ENCODE measurements at regions not wholly inside any gene's neighbourhood (a gene's known extent, or its start where the extent isn't known, plus 50 kb on each side); places are given as distances from the start of the nearest gene placed in this dataset.

GRCh38 chr13:75160984-75161383, 321.0 kb downstream of the TBC1D4 start:
- DNase-seq (ENCODE audit: low spot score) = no peak
- no peaks in the 10 kb centered on the region for H3K27me3 ChIP-seq (replicated peaks; ENCODE audit: insufficient read depth, low read depth, low read length, poor library complexity)
- TF ChIP-seq CTCF (conservative IDR thresholded peaks at IDR 0.05; ENCODE audit: low read depth, low read length) (no peak), EZH2 (IDR thresholded peaks at IDR 0.05; ENCODE audit: borderline replicate concordance, low read depth, low read length, poor library complexity, severe bottlenecking) (no peak)
- ChIA-PET CTCF (no interaction called here), POLR2A (ENCODE audit: low non-redundant PET) (no interaction called here)
- intact Hi-C loops (cut with micrococcal nuclease; ENCODE audit: unreplicated experiment) = no loop called here
- no peaks in the 10 kb centered on the region for H3K36me3 ChIP-seq (ENCODE audit: insufficient read depth, low read length, poor library complexity, severe bottlenecking)
- BruUV-seq (replicated peaks) = no TSS peak
- H3K9me3 ChIP-seq (ENCODE audit: low read depth, low read length, poor library complexity, severe bottlenecking) = no peaks in the 10 kb centered on the region
- no peak overlapping the region for H3K27ac ChIP-seq (ENCODE audit: low read depth, low read length, poor library complexity, severe bottlenecking)
- no peak overlapping the region for H3K4me3 ChIP-seq (ENCODE audit: low read depth, low read length, poor library complexity, severe bottlenecking)
- no peaks in the 10 kb centered on the region for H3K4me1 ChIP-seq (ENCODE audit: insufficient read depth, low read length, poor library complexity, severe bottlenecking)

GRCh38 chr13:75154331-75154730, 327.6 kb downstream of the TBC1D4 start:
- no peak for TF ChIP-seq EZH2 (IDR thresholded peaks at IDR 0.05; ENCODE audit: borderline replicate concordance, low read depth, low read length, poor library complexity, severe bottlenecking)
- TF ChIP-seq CTCF (conservative IDR thresholded peaks at IDR 0.05; ENCODE audit: low read depth, low read length) = no peak
- ChIA-PET CTCF (no interaction called here), POLR2A (ENCODE audit: low non-redundant PET) (no interaction called here)
- H3K27ac ChIP-seq (ENCODE audit: low read depth, low read length, poor library complexity, severe bottlenecking) = no peak overlapping the region
- H3K4me1 ChIP-seq (ENCODE audit: insufficient read depth, low read length, poor library complexity, severe bottlenecking) = no peaks in the 10 kb centered on the region
- DNase-seq (ENCODE audit: low spot score) = no peak
- H3K36me3 ChIP-seq (ENCODE audit: insufficient read depth, low read length, poor library complexity, severe bottlenecking) = no peaks in the 10 kb centered on the region
- intact Hi-C loops (cut with micrococcal nuclease; ENCODE audit: unreplicated experiment) = no loop called here
- H3K9me3 ChIP-seq (ENCODE audit: low read depth, low read length, poor library complexity, severe bottlenecking) = no peaks in the 10 kb centered on the region
- no TSS peak for BruUV-seq (replicated peaks)
- no peak overlapping the region for H3K4me3 ChIP-seq (ENCODE audit: low read depth, low read length, poor library complexity, severe bottlenecking)
- H3K27me3 ChIP-seq (replicated peaks; ENCODE audit: insufficient read depth, low read depth, low read length, poor library complexity) = no peaks in the 10 kb centered on the region

GRCh38 chr13:75153834-75154233, 328.1 kb downstream of the TBC1D4 start:
- no peak for DNase-seq (ENCODE audit: low spot score)
- no peaks in the 10 kb centered on the region for H3K36me3 ChIP-seq (ENCODE audit: insufficient read depth, low read length, poor library complexity, severe bottlenecking)
- H3K27ac ChIP-seq (ENCODE audit: low read depth, low read length, poor library complexity, severe bottlenecking) = no peak overlapping the region
- H3K4me3 ChIP-seq (ENCODE audit: low read depth, low read length, poor library complexity, severe bottlenecking) = no peak overlapping the region
- no peaks in the 10 kb centered on the region for H3K9me3 ChIP-seq (ENCODE audit: low read depth, low read length, poor library complexity, severe bottlenecking)
- no TSS peak for BruUV-seq (replicated peaks)
- H3K27me3 ChIP-seq (replicated peaks; ENCODE audit: insufficient read depth, low read depth, low read length, poor library complexity) = no peaks in the 10 kb centered on the region
- H3K4me1 ChIP-seq (ENCODE audit: insufficient read depth, low read length, poor library complexity, severe bottlenecking) = no peaks in the 10 kb centered on the region
- ChIA-PET CTCF (no interaction called here), POLR2A (ENCODE audit: low non-redundant PET) (no interaction called here)
- intact Hi-C loops (cut with micrococcal nuclease; ENCODE audit: unreplicated experiment) = no loop called here
- TF ChIP-seq CTCF (conservative IDR thresholded peaks at IDR 0.05; ENCODE audit: low read depth, low read length) (no peak), EZH2 (IDR thresholded peaks at IDR 0.05; ENCODE audit: borderline replicate concordance, low read depth, low read length, poor library complexity, severe bottlenecking) (no peak)
